GM18909 (cell line): ENCODE measurements at regions not wholly inside any gene's neighbourhood (a gene's known extent, or its start where the extent isn't known, plus 50 kb on each side); places are given as distances from the start of the nearest gene placed in this dataset.
"Not testable (repeated sequence)": the region's sequence is repeated elsewhere in the genome, so short reads cannot be mapped to it uniquely, and the experiment has no call there.

Source experiments
- ATAC-seq: cut with Tn5 transposase; IDR thresholded peaks from one replicate; pipeline ENCODE4 v1.9.1; 2021; ENCODE audit warnings: mild to moderate bottlenecking; ENCODE audit not compliant: unreplicated experiment, poor library complexity

GRCh38 chr6:2346078-2346477, 100.7 kb upstream of the GMDS start:
- no peak for ATAC-seq

- no peak for ATAC-seq
Measured at GRCh38 chr6:2344319-2344905, 99.0 kb upstream of the GMDS start.

DNA sequence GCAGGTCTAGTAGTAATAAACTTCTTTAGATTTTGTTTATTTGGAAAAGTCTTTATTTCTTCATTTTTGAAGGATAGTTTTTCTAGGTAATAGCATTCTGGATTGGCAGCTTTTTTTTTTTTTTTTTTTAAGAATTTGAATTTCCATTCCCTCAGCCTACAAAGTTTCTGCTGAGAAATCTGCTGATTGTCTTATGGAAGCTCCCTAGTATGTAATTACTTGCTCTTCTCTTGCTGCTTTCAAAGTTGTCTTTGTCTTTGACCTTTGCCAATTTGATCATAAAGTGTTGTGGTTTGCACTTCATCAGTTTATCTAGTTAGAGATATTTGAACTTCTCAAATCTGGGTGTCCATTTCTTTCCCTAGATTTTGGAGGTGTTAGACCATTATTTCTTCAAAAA, 82.2 kb upstream of the GMDS start:
- ATAC-seq, result no peak

- ATAC-seq, result no peak
Measured at GRCh38 chr6:2324166-2324953, 79.0 kb upstream of the GMDS start.

DNA sequence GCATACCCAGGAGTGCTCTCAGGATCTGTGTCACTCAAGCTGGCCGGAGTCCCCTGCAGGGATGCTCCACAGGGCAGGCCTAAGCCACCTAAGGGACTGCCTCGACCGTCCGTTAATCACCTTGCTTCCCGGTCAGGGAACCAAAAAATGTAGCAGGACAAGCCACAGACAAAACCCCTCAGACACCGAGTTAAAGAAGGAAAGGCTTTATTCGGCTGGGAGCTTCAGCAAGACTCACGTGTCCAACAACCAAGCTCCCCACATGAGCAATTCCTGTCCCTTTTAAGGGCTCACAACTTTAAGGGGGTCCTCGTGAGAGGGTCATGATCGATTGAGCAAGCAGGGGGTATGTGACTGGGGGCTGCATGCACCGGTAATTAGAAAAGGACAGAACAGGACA, 72.1 kb upstream of the GMDS start:
- ATAC-seq, result not testable (repeated sequence)

- ATAC-seq, result no peak
Measured at GRCh38 chr6:2314641-2315040, 69.2 kb upstream of the GMDS start.

DNA sequence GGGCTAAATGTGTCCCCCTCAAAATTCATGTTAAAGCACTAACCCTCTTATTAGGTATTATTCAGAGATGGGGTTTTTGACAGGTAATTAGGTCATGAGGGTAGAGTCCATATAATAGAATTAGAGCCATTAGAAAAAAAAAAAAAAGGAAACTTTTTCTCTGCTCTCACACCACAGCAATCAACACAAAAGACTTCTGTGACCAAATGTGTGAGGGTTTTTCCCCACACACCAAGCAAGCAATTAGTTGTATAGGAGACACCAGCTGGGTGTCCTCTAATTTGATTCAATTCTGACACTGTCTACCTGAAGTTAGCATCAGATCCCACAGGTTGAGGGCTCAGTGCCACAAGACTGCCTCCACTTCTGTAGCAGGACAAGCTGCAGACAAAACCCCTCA, 64.6 kb upstream of the GMDS start:
- no peak for ATAC-seq

DNA sequence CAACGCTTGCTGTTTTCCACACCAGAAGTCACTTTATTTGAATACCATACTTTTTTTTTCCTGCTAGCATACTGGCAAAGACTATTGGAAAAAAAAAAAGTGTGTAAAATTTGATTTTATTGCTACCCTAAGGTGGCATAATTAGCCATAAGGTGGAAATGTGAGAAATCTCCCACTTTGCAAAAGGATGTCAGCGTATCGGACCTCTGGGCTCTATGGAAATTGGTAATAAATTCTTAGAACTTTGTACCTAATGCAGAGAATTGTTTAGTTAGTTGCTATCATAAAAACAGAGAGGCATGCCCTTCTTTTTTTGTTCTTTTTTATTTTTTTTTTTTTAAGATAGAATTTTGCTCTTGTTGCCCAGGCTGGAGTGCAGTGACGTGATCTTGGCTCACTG, 63.7 kb upstream of the GMDS start:
- ATAC-seq, result no peak

GRCh38 chr6:2307799-2308198, 62.4 kb upstream of the GMDS start:
- ATAC-seq, result no peak

GRCh38 chr6:2305951-2306350, 60.5 kb upstream of the GMDS start:
- no peak for ATAC-seq

DNA sequence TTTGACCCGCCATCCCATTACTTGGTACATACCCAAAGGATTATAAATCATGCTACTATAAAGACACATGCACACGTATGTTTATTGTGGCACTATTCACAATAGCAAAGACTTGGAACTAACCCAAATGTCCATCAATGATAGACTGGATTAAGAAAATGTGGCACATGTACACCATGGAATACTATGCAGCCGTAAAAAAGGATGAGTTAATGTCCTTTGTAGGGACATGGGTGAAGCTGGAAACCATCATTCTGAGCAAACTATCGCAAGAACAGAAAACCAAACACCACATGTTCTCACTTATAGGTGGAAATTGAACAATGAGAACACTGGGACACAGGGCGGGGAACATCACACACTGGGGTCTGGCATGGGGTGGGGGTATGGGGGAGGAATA, 57.1 kb upstream of the GMDS start:
- ATAC-seq, result not testable (repeated sequence)

DNA sequence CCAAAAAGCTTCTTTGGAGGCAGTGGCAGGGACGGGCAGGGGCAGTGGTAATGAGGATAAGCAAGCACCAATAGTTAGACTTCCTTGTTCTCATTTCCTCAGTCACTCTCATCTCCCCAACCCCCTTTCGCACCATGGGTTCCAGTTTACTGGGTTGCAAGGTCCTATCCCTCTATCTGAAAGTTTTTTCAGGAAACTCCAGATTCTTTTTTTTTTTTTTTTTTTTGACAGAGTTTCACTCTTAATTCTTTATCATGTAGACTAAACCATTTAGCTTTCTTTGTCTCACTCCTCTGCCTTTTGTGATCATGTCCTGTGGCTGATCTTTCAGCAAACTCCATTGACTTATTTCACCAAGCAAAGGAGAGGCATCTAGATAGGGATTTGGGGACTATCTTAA, 51.4 kb upstream of the GMDS start:
- ATAC-seq, result no peak
